Karpas-422 (cell line): ENCODE measurements at regions not wholly inside any gene's neighbourhood (a gene's known extent, or its start where the extent isn't known, plus 50 kb on each side); places are given as distances from the start of the nearest gene placed in this dataset.

ENCODE experiments used
- DNase-seq: peaks from one replicate; pipeline ENCODE4 v3.0.0-alpha.2; 2015
- H2AFZ ChIP-seq: fragments of 200-600 bp; sonication (generic); 2 replicates; pipeline ENCODE4 v1.6.1; 2014; ENCODE audit warnings: antibody characterized with exemption, low read length, mixed read lengths
- H3K27ac ChIP-seq: fragments of 200-600 bp; sonication (generic); 2 replicates; pipeline ENCODE4 v1.5.1; 2014; ENCODE audit warnings: mild to moderate bottlenecking, low read length, moderate library complexity
- H3K27me3 ChIP-seq: fragments of 200-600 bp; sonication (generic); 2 replicates; pipeline ENCODE4 v1.6.1; 2014; ENCODE audit warnings: low read length, mixed read lengths
- H3K36me3 ChIP-seq: fragments of 200-600 bp; sonication (generic); 2 replicates; pipeline ENCODE4 v1.6.1; 2014; ENCODE audit warnings: low read length, mixed read lengths; ENCODE audit not compliant: insufficient read depth
- H3K4me1 ChIP-seq: fragments of 200-600 bp; sonication (generic); 2 replicates; pipeline ENCODE4 v1.6.1; 2014; ENCODE audit warnings: mild to moderate bottlenecking, low read length, mixed read lengths
- H3K4me2 ChIP-seq: fragments of 200-600 bp; sonication (generic); 2 replicates; pipeline ENCODE4 v1.6.1; 2014; ENCODE audit warnings: low read length, low read depth, mild to moderate bottlenecking; ENCODE audit not compliant: poor library complexity, severe bottlenecking
- H3K4me3 ChIP-seq: fragments of 200-600 bp; sonication (generic); 2 replicates; pipeline ENCODE4 v1.5.1; 2014; ENCODE audit warnings: mild to moderate bottlenecking, antibody characterized with exemption, low read length, mixed read lengths
- H3K79me2 ChIP-seq: fragments of 200-600 bp; sonication (generic); 2 replicates; pipeline ENCODE4 v1.6.1; 2014; ENCODE audit warnings: mild to moderate bottlenecking, low read length, mixed read lengths
- H3K9ac ChIP-seq: fragments of 200-600 bp; sonication (generic); 2 replicates; pipeline ENCODE4 v1.6.0; 2014; ENCODE audit warnings: low read length
- H3K9me2 ChIP-seq: fragments of 200-600 bp; sonication (generic), shearing (Covaris generic); replicated peaks from 2 replicates; pipeline ENCODE4 v1.6.0; 2014; ENCODE audit warnings: mild to moderate bottlenecking, low read length, moderate library complexity; ENCODE audit not compliant: insufficient read depth
- H3K9me3 ChIP-seq: fragments of 300-700, 200-600 bp; sonication (generic); 2 replicates; pipeline ENCODE4 v1.6.1; 2014; ENCODE audit warnings: low read length, mixed read lengths
- H4K20me1 ChIP-seq: fragments of 200-600 bp; sonication (generic); 2 replicates; pipeline ENCODE4 v1.6.1; 2014; ENCODE audit warnings: mild to moderate bottlenecking, antibody characterized with exemption, low read length, low read depth; ENCODE audit not compliant: insufficient read depth

DNA sequence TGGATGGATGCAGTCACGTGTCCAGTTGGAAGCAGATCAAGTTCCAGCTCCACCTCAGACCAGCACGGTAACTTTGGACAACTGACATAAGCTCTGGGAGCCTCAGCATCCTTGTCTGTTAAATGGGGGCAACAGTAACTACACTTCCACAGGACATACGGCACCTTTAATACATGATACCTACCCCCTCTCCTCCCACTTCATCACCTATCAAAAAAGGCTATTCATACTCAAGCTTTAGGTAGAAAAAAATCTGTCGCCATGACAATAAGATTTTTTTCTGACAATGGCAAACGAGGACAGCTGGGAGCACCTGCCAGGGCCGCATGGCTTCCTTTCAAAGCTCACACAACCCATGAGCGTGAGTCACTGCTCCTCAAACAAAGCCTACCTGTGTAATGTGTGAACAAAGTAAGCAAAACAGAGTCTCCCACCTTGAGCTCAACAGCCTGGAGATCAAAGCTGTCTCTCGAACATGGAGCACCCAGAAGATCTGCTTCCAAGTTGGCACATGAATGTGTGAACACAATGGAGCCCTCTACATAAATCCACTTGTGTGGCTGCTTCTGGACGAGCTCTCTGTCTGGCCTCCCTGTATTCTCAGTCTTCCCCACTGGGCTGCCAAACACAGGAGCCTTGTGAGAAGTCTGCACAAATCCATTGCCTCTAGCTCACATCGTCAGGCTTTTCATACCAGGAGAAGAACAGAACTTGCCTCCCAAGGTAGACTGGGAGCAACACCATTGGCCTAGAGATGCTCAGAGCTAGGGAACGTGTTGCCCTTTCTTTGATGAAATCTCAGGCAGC, 459.7 kb downstream of the SOX9 start:
- no peaks in the 10 kb centered on the region for H3K9me2 ChIP-seq
- no peaks in the 10 kb centered on the region for H4K20me1 ChIP-seq
- no peak overlapping the region for H3K9ac ChIP-seq
- no peaks in the 10 kb centered on the region for H3K27me3 ChIP-seq
- H3K36me3 ChIP-seq: no peaks in the 10 kb centered on the region
- H3K9me3 ChIP-seq: no peaks in the 10 kb centered on the region
- H3K4me1 ChIP-seq: no peaks in the 10 kb centered on the region
- H3K27ac ChIP-seq: no peak overlapping the region
- H3K4me3 ChIP-seq: no peak overlapping the region
- no peak overlapping the region for H3K4me2 ChIP-seq
- no peak overlapping the region for H2AFZ ChIP-seq
- no peaks in the 10 kb centered on the region for H3K79me2 ChIP-seq
- no peak for DNase-seq

DNA sequence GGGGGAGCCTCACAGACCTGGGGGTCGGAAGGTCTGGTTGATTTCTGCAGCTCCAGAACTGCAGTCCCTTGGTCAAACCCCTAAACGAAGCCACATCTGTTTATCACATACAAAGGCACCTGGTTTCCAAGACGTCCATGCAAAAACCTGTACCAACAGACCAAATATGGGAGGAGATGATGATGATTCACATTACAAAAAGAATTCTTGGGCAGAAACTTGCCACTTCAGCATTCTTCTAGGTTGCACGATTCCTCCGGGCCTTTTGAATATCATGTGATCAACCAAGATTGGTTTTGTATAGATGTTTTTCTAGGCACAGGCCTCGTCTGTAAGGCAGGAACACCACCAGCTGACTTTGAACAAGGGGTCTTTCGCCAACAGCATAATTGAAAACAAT, 466.3 kb downstream of the SOX9 start:
- H3K4me2 ChIP-seq: no peak overlapping the region

GRCh38 chr17:72587773-72588511, 467.1 kb downstream of the SOX9 start:
- H3K4me3 ChIP-seq: no peak overlapping the region
- no peaks in the 10 kb centered on the region for H3K27me3 ChIP-seq
- H3K36me3 ChIP-seq: no peaks in the 10 kb centered on the region
- DNase-seq: peak; percentile 44
- H3K4me1 ChIP-seq: peaks cover 7% of the 10 kb centered on the region
- no peak overlapping the region for H3K4me2 ChIP-seq
- no peak overlapping the region for H2AFZ ChIP-seq
- no peaks in the 10 kb centered on the region for H3K9me3 ChIP-seq
- no peak overlapping the region for H3K9ac ChIP-seq
- no peak overlapping the region for H3K27ac ChIP-seq
- H4K20me1 ChIP-seq: no peaks in the 10 kb centered on the region
- H3K79me2 ChIP-seq: no peaks in the 10 kb centered on the region
- no peaks in the 10 kb centered on the region for H3K9me2 ChIP-seq

More for the DNA sequence above, 466.3 kb downstream of the SOX9 start:
- H3K27me3 ChIP-seq: no peaks in the 10 kb centered on the region
- H3K9me3 ChIP-seq: no peaks in the 10 kb centered on the region
- no peaks in the 10 kb centered on the region for H3K9me2 ChIP-seq
- H3K36me3 ChIP-seq: no peaks in the 10 kb centered on the region
- H3K79me2 ChIP-seq: no peaks in the 10 kb centered on the region
- DNase-seq: no peak
- no peak overlapping the region for H3K27ac ChIP-seq
- peaks cover 7% of the 10 kb centered on the region for H3K4me1 ChIP-seq
- H3K4me3 ChIP-seq: no peak overlapping the region
- H4K20me1 ChIP-seq: no peaks in the 10 kb centered on the region
- no peak overlapping the region for H2AFZ ChIP-seq
- no peak overlapping the region for H3K9ac ChIP-seq

DNA sequence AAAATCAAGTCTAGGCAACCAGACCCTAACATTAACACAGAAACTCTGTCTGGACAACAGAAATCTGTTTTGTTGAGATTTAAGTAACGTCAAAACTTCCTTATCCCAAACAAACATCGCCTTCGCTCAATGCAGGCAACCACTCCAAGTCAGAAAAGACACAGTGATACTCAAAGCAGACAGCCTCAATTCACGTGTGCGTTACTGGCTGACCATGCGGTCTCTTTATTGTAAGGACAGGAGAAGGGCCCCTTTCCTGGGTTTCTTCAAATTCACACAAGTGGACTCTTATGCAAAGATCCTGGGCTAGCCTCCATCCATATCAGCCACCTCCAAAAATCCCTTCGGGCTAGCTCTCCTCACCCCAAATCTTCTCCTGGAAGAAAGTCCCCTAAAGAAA, 467.7 kb downstream of the SOX9 start:
- Histone ChIP-seq H3K9me2 (no peaks in the 10 kb centered on the region), H3K9ac (no peak overlapping the region), H3K27ac (no peak overlapping the region), H3K79me2 (no peaks in the 10 kb centered on the region), H3K36me3 (no peaks in the 10 kb centered on the region), H3K4me2 (no peak overlapping the region), H3K27me3 (no peaks in the 10 kb centered on the region), H3K4me1 (peaks cover 7% of the 10 kb centered on the region), H3K4me3 (no peak overlapping the region), H4K20me1 (no peaks in the 10 kb centered on the region), H2AFZ (no peak overlapping the region), H3K9me3 (no peaks in the 10 kb centered on the region)
- DNase-seq: no peak

- DNase-seq: no peak
- no peaks in the 10 kb centered on the region for H3K79me2 ChIP-seq
- no peak overlapping the region for H3K9ac ChIP-seq
- H4K20me1 ChIP-seq: no peaks in the 10 kb centered on the region
- H3K4me2 ChIP-seq: no peak overlapping the region
- H2AFZ ChIP-seq: no peak overlapping the region
- no peaks in the 10 kb centered on the region for H3K9me3 ChIP-seq
- peaks cover 7% of the 10 kb centered on the region for H3K4me1 ChIP-seq
- H3K9me2 ChIP-seq: no peaks in the 10 kb centered on the region
- H3K27ac ChIP-seq: no peak overlapping the region
- no peaks in the 10 kb centered on the region for H3K36me3 ChIP-seq
- no peaks in the 10 kb centered on the region for H3K27me3 ChIP-seq
- H3K4me3 ChIP-seq: no peak overlapping the region
Observed at GRCh38 chr17:72588961-72589360, 468.1 kb downstream of the SOX9 start.

DNA sequence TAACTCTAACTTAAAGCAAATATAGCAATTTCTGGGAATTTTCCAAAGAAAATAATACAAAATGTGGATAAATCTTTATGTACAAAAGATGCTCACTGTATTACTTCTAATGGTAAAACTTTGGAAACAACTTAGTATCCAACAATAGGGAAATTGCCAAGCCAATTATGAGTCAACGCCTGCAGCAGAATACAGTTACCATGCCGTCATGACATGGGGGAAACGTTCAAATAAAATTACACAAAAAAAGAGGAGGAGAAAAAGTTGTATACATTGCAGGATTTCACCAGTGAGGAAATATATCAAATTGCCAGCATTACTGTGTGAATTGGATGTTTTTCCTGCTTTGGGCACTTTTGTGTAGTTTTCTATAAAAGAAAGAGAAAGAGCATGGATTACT, 469.6 kb downstream of the SOX9 start:
- no peaks in the 10 kb centered on the region for H3K79me2 ChIP-seq
- H3K4me2 ChIP-seq: no peak overlapping the region
- no peaks in the 10 kb centered on the region for H3K27me3 ChIP-seq
- H3K9ac ChIP-seq: no peak overlapping the region
- H3K4me3 ChIP-seq: no peak overlapping the region
- no peak for DNase-seq
- H3K4me1 ChIP-seq: peaks cover 7% of the 10 kb centered on the region
- H3K36me3 ChIP-seq: no peaks in the 10 kb centered on the region
- no peak overlapping the region for H2AFZ ChIP-seq
- no peaks in the 10 kb centered on the region for H3K9me2 ChIP-seq
- H3K9me3 ChIP-seq: no peaks in the 10 kb centered on the region
- no peak overlapping the region for H3K27ac ChIP-seq
- no peaks in the 10 kb centered on the region for H4K20me1 ChIP-seq

DNA sequence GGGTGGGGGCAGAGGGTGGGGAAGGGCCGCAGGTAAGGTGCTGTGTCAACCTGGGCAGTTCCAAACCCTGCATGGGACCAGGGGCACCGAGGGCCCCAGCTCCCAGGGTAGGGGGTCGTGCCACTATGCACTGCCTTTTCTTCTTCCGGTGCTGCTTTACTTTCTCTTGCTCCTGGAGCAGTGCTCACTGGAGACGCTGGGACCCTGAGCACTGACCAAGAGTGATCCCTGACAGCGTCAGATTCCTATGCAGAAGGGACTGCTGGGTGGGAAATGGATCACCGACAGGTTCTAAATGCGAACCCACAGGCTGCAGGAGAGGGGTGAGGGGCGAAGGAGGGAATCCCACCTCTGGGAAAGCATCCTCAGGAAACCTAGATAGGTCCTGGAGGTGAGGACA, 470.1 kb downstream of the SOX9 start:
- Histone ChIP-seq H3K27ac (no peak overlapping the region), H3K9me2 (no peaks in the 10 kb centered on the region), H3K4me1 (peaks cover 7% of the 10 kb centered on the region), H4K20me1 (no peaks in the 10 kb centered on the region), H3K4me3 (no peak overlapping the region), H3K79me2 (no peaks in the 10 kb centered on the region), H3K9ac (no peak overlapping the region), H3K4me2 (no peak overlapping the region), H3K9me3 (no peaks in the 10 kb centered on the region), H2AFZ (no peak overlapping the region), H3K27me3 (no peaks in the 10 kb centered on the region), H3K36me3 (no peaks in the 10 kb centered on the region)
- no peak for DNase-seq

DNA sequence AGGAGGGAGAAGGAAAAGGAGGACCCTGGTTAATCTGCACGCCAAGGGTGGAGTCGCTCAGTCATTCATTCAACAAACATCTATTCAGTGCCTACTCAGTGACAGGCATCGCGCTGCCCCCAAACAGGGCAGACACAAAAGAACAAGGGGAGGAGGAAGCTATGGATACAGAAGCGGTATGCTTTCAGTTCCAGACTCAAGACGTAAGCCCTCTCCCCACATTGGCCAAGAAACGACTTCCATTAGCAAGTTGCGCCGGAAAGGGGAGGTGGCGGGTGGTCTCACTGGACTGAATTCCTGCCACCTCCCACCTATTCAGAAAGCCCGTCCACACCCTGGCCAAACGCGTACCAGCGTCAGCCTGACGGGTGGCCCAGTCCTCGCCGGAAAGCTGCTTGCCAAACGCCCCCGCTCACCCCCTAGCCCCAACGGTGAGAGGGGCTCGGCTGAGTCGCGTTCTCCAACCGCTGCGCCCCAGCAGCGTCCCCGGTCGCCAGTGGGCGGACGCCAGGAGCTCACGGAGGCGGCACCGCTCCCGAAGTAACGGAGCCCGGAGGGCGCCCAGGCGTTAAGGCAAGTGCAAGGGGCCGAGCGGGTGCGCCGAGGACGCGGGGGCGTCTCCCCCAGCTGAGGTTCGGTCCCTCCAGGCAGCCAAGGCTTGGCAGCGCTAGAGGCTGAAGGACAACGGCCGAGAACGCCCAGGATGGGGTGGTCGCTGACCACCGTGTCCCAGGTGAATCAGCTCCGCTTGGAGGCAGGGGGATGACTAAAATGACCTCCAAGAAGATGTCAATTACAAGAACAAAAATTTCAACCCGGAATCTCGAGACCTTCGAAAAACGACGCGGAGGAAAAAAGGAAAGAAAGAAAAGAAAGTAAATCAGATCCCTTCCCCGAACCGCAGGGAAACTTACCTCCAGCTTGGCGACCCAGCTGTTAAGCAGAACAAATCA, 470.7 kb downstream of the SOX9 start:
- Histone ChIP-seq H3K79me2 (no peaks in the 10 kb centered on the region), H3K4me1 (peaks cover 7% of the 10 kb centered on the region), H3K9ac (no peak overlapping the region), H3K4me3 (no peak overlapping the region), H3K27me3 (no peaks in the 10 kb centered on the region), H4K20me1 (no peaks in the 10 kb centered on the region), H3K9me2 (no peaks in the 10 kb centered on the region), H2AFZ (no peak overlapping the region), H3K9me3 (no peaks in the 10 kb centered on the region), H3K4me2 (no peak overlapping the region), H3K27ac (no peak overlapping the region), H3K36me3 (no peaks in the 10 kb centered on the region)
- DNase-seq: no peak
